Erythroblast (primary cell): ENCODE measurements at regions not wholly inside any gene's neighbourhood (a gene's known extent, or its start where the extent isn't known, plus 50 kb on each side); places are given as distances from the start of the nearest gene placed in this dataset.

Experiments used
- GATA1 ChIP-seq: IDR thresholded peaks from 2 replicates; pipeline ENCODE4 v1.6.1; 2011; ENCODE audit warnings: low read depth, mild to moderate bottlenecking, control low read depth, low read length, moderate library complexity
- POLR2A ChIP-seq: IDR thresholded peaks from 2 replicates; pipeline ENCODE4 v1.6.1; 2011; ENCODE audit warnings: mild to moderate bottlenecking, low read length

DNA sequence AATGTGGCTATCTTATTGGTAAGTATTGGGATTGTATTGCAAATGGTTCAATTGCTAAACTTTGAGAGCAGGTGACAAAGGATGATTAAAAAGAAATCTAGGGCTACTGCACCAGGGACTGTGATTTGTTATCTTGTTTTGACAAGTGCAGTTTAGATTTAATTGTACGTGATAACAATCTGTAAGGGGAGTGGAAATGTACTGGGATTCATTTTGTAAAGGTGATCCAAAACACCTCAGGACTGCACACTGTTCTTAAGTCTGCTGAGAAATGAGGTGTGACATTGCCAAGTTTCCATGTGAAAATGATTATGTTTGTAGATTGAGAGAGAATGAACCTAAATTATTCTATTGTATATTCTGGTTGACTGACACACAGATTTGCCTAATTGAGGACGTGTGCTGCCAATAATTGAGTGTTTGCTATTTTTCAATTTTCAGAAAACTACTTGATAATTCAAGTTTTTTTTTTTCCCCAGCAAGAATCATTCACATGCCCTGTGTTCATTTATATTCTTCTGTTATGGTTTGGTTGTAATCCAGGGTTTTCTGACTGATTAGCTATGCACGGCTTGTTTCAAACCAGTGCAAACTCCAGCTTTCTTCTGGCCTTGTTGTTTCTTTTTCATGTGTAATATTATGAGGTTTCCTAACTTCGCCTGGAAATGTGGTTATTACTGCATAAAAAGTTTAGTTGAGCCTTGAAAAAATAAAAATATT lies 308.0 kb downstream of the OLFM4 start:
- no peak for TF ChIP-seq POLR2A
- TF ChIP-seq GATA1, result no peak
